B cell (primary cell): ENCODE measurements at regions not wholly inside any gene's neighbourhood (a gene's known extent, or its start where the extent isn't known, plus 50 kb on each side); places are given as distances from the start of the nearest gene placed in this dataset.

Experiments
- ATAC-seq: fragments of 200-7000 bp; cut with Tn5 transposase; one replicate; pipeline ENCODE4 v1.10.0; 2021; ENCODE audit warnings: low read depth, mild to moderate bottlenecking, moderate number of reproducible peaks, moderate library complexity
- CTCF ChIA-PET: fragments of 350-600 bp; sonication (Branson Sonifier 250); formaldehyde crosslinking; loops from one replicate; lab custom pipeline; 2021; ENCODE audit warnings: antibody characterized with exemption, inconsistent platforms; lab: Charles Lee
- POLR2A ChIA-PET: fragments of 350-600 bp; sonication (Branson Sonifier 250); formaldehyde crosslinking; loops from one replicate; lab custom pipeline; 2021; ENCODE audit warnings: antibody characterized with exemption; lab: Charles Lee
- DNase-seq: peaks from one replicate; pipeline ENCODE4 v3.0.0; 2013
- H2AFZ ChIP-seq: 2 replicates; pipeline ENCODE4 v1.6.1; 2012; ENCODE audit warnings: mild to moderate bottlenecking, low read depth, low read length; ENCODE audit not compliant: insufficient read depth, poor library complexity, severe bottlenecking
- H3K27ac ChIP-seq, 2 donors: 1 replicate in 1 of 2; 2 replicates in 1 of 2; pipeline ENCODE4 v1.5.1; 2012 to 2013; ENCODE audit warnings: low read length in 2 of 2, mild to moderate bottlenecking in 2 of 2, moderate library complexity in 1 of 2
- H3K27me3 ChIP-seq, 4 experiments: fragments of 200-600 bp in 1 of 4; sonication (generic) in 1 of 4; replicated peaks in 1 of 4; 1 replicate in 2 of 4; 2 replicates in 2 of 4; pipeline versions ENCODE4 v1.6.1 to v1.7.0; 2013 to 2016; ENCODE audit warnings: low read length in 3 of 4, mild to moderate bottlenecking in 2 of 4, mixed read lengths in 1 of 4, moderate library complexity in 1 of 4; ENCODE audit not compliant: insufficient read depth in 4 of 4, control insufficient read depth in 3 of 4; ENCODE audit errors: control extremely low read depth in 1 of 4
- H3K36me3 ChIP-seq, 2 experiments: replicated peaks in 1 of 2; 1 replicate in 1 of 2; 2 replicates in 1 of 2; pipeline versions ENCODE4 v1.6.1 to v1.7.1; 2013; ENCODE audit warnings: low read length in 1 of 2; ENCODE audit not compliant: insufficient read depth in 2 of 2, control insufficient read depth in 1 of 2; ENCODE audit errors: control extremely low read depth in 1 of 2, extremely low read depth in 1 of 2
- H3K4me1 ChIP-seq, 2 donors: fragments of 200-600 bp in 1 of 2; sonication (generic) in 1 of 2; 1 replicate in 1 of 2; 2 replicates in 1 of 2; pipeline versions ENCODE4 v1.5.1 to v1.6.1; 2013 to 2017; ENCODE audit warnings: low read length in 2 of 2; ENCODE audit not compliant: control insufficient read depth in 2 of 2, insufficient read depth in 2 of 2
- H3K4me2 ChIP-seq: replicated peaks from 2 replicates; pipeline ENCODE3; 2012; ENCODE audit warnings: mild to moderate bottlenecking, low read depth, low read length; ENCODE audit not compliant: poor library complexity, severe bottlenecking
- H3K4me3 ChIP-seq, 5 experiments: fragments of 200-600 bp in 1 of 5; sonication (generic) in 1 of 5; 1 replicate in 3 of 5; 2 replicates in 2 of 5; pipeline versions ENCODE4 v1.5.1 to v1.7.0; 2011 to 2016; ENCODE audit warnings: low read length in 4 of 5, mild to moderate bottlenecking in 4 of 5, low read depth in 2 of 5, control low read depth in 1 of 5, moderate library complexity in 1 of 5; ENCODE audit not compliant: insufficient read depth in 1 of 5; ENCODE audit errors: control extremely low read depth in 1 of 5, extremely low read depth in 1 of 5
- H3K79me2 ChIP-seq: fragments of 200-600 bp; sonication (generic); one replicate; pipeline ENCODE4 v1.6.0; 2016; ENCODE audit warnings: low read length; ENCODE audit not compliant: control insufficient read depth, insufficient read depth
- H3K9ac ChIP-seq: fragments of 200-600 bp; sonication (generic); 2 replicates; pipeline ENCODE4 v1.6.1; 2017; ENCODE audit warnings: mild to moderate bottlenecking, low read length, moderate library complexity
- H3K9me3 ChIP-seq, 3 donors: one replicate each; pipeline versions ENCODE4 v1.6.1 to v1.7.1; 2013; ENCODE audit warnings: low read length in 2 of 3; ENCODE audit not compliant: control insufficient read depth in 2 of 3, insufficient read depth in 1 of 3; ENCODE audit errors: control extremely low read depth in 1 of 3
- H4K20me1 ChIP-seq: 2 replicates; pipeline ENCODE4 v1.6.0; 2012; ENCODE audit warnings: mild to moderate bottlenecking, low read length; ENCODE audit not compliant: insufficient read depth, control insufficient read depth, poor library complexity, severe bottlenecking
- H3K27ac Mint-ChIP-seq: one replicate; pipeline ENCODE4 v1.8.0; 2021; ENCODE audit warnings: mixed read lengths
- H3K27me3 Mint-ChIP-seq: one replicate; pipeline ENCODE4 v1.8.0; 2021; ENCODE audit warnings: mixed read lengths
- H3K4me1 Mint-ChIP-seq: one replicate; pipeline ENCODE4 v1.8.0; 2021; ENCODE audit warnings: mixed read lengths
- H3K4me3 Mint-ChIP-seq: one replicate; pipeline ENCODE4 v1.8.0; 2021; ENCODE audit warnings: mixed read lengths
- H3K9me3 Mint-ChIP-seq: one replicate; pipeline ENCODE4 v1.8.0; 2022; ENCODE audit warnings: mixed read lengths; ENCODE audit not compliant: insufficient read depth
- CTCF ChIP-seq: fragments of 200-600 bp; IDR thresholded peaks from one replicate; pipeline ENCODE4 v1.8.0; 2022; ENCODE audit warnings: antibody characterized with exemption, mild to moderate bottlenecking
- EZH2 ChIP-seq: IDR thresholded peaks from 2 replicates; pipeline ENCODE4 v1.6.1; 2012; ENCODE audit warnings: borderline replicate concordance, low read depth, mild to moderate bottlenecking, moderate library complexity, low read length; ENCODE audit not compliant: insufficient read depth, poor library complexity, severe bottlenecking
- WGBS: methylation state at CpG from one replicate; pipeline ENCODE4 v1.1.5; 2013; ENCODE audit warnings: missing lambda C conversion rate; ENCODE audit not compliant: insufficient coverage; 5-methylcytosine and 5-hydroxymethylcytosine counted together
- intact Hi-C: fragments of 100-400 bp; cut with micrococcal nuclease; formaldehyde crosslinking; loops from one replicate; pipeline ENCODE4 v1.10.0; 2022

GRCh38 chr4:179196511-179196910 is 1754.3 kb upstream of the AGA start:
- intact Hi-C loops, result no loop called here
- Histone ChIP-seq H4K20me1 (no peaks in the 10 kb centered on the region), H3K4me2 (no peak overlapping the region), H3K9me3 (no peaks in the 10 kb centered on the region), H3K79me2 (no peaks in the 10 kb centered on the region), H2AFZ (no peak overlapping the region), H3K4me1 (no peaks in the 10 kb centered on the region), H3K27ac (no peak overlapping the region), H3K27me3 (no peaks in the 10 kb centered on the region), H3K4me3 (no peak overlapping the region), H3K36me3 (no peaks in the 10 kb centered on the region), H3K9ac (no peak overlapping the region)
- no peak overlapping the region for H3K4me3 Mint-ChIP-seq
- WGBS, result 93% methylated on average over 2 of the region's 4 CpGs
- no peak for ATAC-seq
- H3K9me3 Mint-ChIP-seq, result no peaks in the 10 kb centered on the region
- H3K27ac Mint-ChIP-seq, result no peak overlapping the region
- no peak for TF ChIP-seq CTCF
- TF ChIP-seq EZH2, result no peak
- no peaks in the 10 kb centered on the region for H3K4me1 Mint-ChIP-seq
- POLR2A ChIA-PET, result no interaction called here
- no peaks in the 10 kb centered on the region for H3K27me3 Mint-ChIP-seq
- CTCF ChIA-PET, result no interaction called here
- no peak for DNase-seq

DNA sequence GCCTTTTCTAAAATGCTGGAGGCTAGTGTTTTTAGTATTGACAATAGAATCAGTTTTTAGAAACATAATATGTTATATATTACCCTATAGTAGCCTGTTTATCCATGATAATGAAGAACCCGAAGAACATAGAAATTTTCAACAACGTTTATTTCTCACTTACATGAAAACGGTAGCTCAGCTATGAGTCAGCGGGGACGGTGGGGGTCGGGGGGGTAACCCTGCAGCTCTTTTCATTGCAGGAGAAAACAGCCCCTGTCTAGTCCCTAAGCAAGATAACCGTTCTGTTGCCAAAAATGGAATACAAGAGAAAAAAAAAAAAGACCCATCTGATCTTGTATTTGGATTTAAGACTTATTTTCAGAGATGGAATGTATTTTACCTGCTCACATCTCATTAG is 1758.4 kb upstream of the AGA start:
- WGBS, result 93% methylated on average over 5 of the region's 7 CpGs
- Mint-ChIP-seq H3K27ac (no peak overlapping the region), H3K9me3 (no peaks in the 10 kb centered on the region), H3K27me3 (no peaks in the 10 kb centered on the region), H3K4me1 (no peaks in the 10 kb centered on the region), H3K4me3 (no peak overlapping the region)
- Histone ChIP-seq H3K27me3 (no peaks in the 10 kb centered on the region), H3K4me2 (no peak overlapping the region), H3K4me1 (no peaks in the 10 kb centered on the region), H3K27ac (no peak overlapping the region), H3K79me2 (no peaks in the 10 kb centered on the region), H2AFZ (no peak overlapping the region), H3K36me3 (no peaks in the 10 kb centered on the region), H3K9ac (no peak overlapping the region), H3K4me3 (no peak overlapping the region), H3K9me3 (no peaks in the 10 kb centered on the region), H4K20me1 (no peaks in the 10 kb centered on the region)
- TF ChIP-seq CTCF (no peak), EZH2 (no peak)
- ATAC-seq, result no peak
- intact Hi-C loops, result no loop called here
- CTCF ChIA-PET, result no interaction called here
- POLR2A ChIA-PET, result no interaction called here
- no peak for DNase-seq
